Tibial nerve (tissue), 4 donors: ENCODE measurements at regions not wholly inside any gene's neighbourhood (a gene's known extent, or its start where the extent isn't known, plus 50 kb on each side); places are given as distances from the start of the nearest gene placed in this dataset.

Experiments used
- DNase-seq, 2 donors: peaks; one replicate each; pipeline ENCODE4 v3.0.0-alpha.2; 2019; ENCODE audit warnings: low spot score in 2 of 2
- H3K27ac ChIP-seq, 4 donors: fragments of 200-600 bp; sonication (generic) in 3 of 4; one replicate each; pipeline ENCODE4 v1.5.1; 2017 to 2019; ENCODE audit warnings: mild to moderate bottlenecking in 1 of 4
- H3K27me3 ChIP-seq, 2 donors: fragments of 200-600 bp; sonication (generic) in 1 of 2; one replicate each; pipeline versions ENCODE4 v1.5.1 to v1.6.0; 2017 to 2019
- H3K36me3 ChIP-seq, 3 donors: fragments of 200-600 bp; sonication (generic); one replicate each; pipeline ENCODE4 v1.5.1; 2018 to 2019
- H3K4me1 ChIP-seq, 4 donors: fragments of 200-600 bp; sonication (generic) in 3 of 4; one replicate each; pipeline ENCODE4 v1.5.1; 2017 to 2019
- H3K4me3 ChIP-seq, 4 donors: fragments of 200-600 bp; sonication (generic) in 3 of 4; one replicate each; pipeline ENCODE4 v1.5.1; 2017 to 2019; ENCODE audit warnings: mild to moderate bottlenecking in 1 of 4, moderate library complexity in 1 of 4
- H3K9me3 ChIP-seq, 4 donors: fragments of 200-600 bp; sonication (generic) in 3 of 4; one replicate each; pipeline ENCODE4 v1.5.1; 2017 to 2019
- CTCF ChIP-seq, 5 experiments: fragments of 200-600 bp in 3 of 5; fragments of 450-650 bp in 2 of 5; sonication (generic) in 3 of 5; IDR thresholded peaks; one replicate each; pipeline ENCODE4 v1.5.1; 2016 to 2019; ENCODE audit warnings: antibody characterized with exemption in 5 of 5, mild to moderate bottlenecking in 3 of 5, moderate library complexity in 2 of 5
- EP300 ChIP-seq, 2 donors: sonication (generic); formaldehyde crosslinking; IDR thresholded peaks; one replicate each; pipeline ENCODE4 v1.6.1; 2017; ENCODE audit warnings: antibody characterized with exemption in 2 of 2, mild to moderate bottlenecking in 1 of 2
- POLR2A ChIP-seq, 2 donors: fragments of 450-650 bp; IDR thresholded peaks; one replicate each; pipeline ENCODE4 v1.6.1; 2017; ENCODE audit warnings: antibody characterized with exemption in 2 of 2, mild to moderate bottlenecking in 2 of 2, moderate library complexity in 2 of 2
- WGBS, 2 donors: methylation state at CpG; one replicate each; pipeline ENCODE4 v1.1.5; 2018; 5-methylcytosine and 5-hydroxymethylcytosine counted together

GRCh38 chr4:164229255-164229654, 524.7 kb upstream of the SMIM31 start:
- H3K27me3 ChIP-seq: no peaks in the 10 kb centered on the region
- WGBS, 2 donors: 89 to 91% methylated on average over 2 of the region's 2 CpGs
- H3K27ac ChIP-seq: no peak overlapping the region
- no peak for DNase-seq
- H3K4me1 ChIP-seq: no peaks in the 10 kb centered on the region
- H3K36me3 ChIP-seq: no peaks in the 10 kb centered on the region
- H3K9me3 ChIP-seq: no peaks in the 10 kb centered on the region
- TF ChIP-seq EP300 (IDR thresholded peaks at IDR 0.05) (no peak), CTCF (IDR thresholded peaks at IDR 0.05) (no peak), POLR2A (IDR thresholded peaks at IDR 0.05) (no peak)
- no peak overlapping the region for H3K4me3 ChIP-seq

DNA sequence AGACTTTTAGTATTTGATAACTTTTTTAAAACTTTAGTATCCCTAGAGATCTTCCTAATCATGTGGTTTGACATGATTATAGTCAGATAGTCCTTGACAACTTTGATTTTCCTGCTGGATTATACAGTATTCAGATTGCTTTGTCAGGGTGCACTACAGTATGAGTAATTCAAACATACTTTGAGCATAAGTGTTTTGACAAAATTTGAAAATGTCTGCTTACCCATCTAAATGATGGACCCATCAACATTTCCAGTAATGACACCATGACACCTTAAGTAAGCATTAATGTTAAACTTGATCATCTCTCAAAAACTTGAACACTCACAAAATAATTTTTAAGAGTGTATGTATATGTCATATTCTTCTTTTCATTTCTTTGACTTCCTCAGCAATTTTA, 514.5 kb upstream of the SMIM31 start:
- no peaks in the 10 kb centered on the region for H3K4me1 ChIP-seq
- H3K4me3 ChIP-seq: no peak overlapping the region
- DNase-seq: no peak
- no peak overlapping the region for H3K27ac ChIP-seq
- no peaks in the 10 kb centered on the region for H3K27me3 ChIP-seq
- H3K36me3 ChIP-seq: no peaks in the 10 kb centered on the region
- TF ChIP-seq POLR2A (IDR thresholded peaks at IDR 0.05) (no peak), CTCF (IDR thresholded peaks at IDR 0.05) (no peak), EP300 (IDR thresholded peaks at IDR 0.05) (no peak)
- no peaks in the 10 kb centered on the region for H3K9me3 ChIP-seq

DNA sequence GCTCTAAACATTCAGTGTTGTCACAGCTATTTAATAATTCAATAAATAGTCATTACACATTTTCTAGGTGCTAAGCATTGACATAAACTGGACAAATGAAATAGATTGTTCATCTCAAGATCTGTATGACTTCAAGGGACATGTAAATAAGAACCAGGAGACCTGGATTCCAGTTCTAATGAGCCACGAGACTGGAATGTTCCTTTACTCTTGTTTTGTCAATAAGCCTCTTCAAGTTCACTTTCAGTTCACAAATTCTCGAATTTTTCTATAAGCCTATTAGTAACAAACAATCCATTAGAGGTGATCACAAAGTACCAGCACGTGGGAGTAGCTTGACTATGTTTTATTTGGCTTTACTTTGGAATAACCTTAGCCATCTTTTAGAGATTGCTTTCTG, 514.0 kb upstream of the SMIM31 start:
- Histone ChIP-seq H3K27me3 (no peaks in the 10 kb centered on the region), H3K9me3 (no peaks in the 10 kb centered on the region), H3K4me3 (no peak overlapping the region), H3K36me3 (no peaks in the 10 kb centered on the region), H3K4me1 (no peaks in the 10 kb centered on the region), H3K27ac (no peak overlapping the region)
- no peak for TF ChIP-seq CTCF (IDR thresholded peaks at IDR 0.05)
- TF ChIP-seq EP300 (IDR thresholded peaks at IDR 0.05): no peak
- no peak for TF ChIP-seq POLR2A (IDR thresholded peaks at IDR 0.05)
- WGBS, 2 donors: 36 to 41% methylated on average over 3 of the region's 3 CpGs
- no peak for DNase-seq

DNA sequence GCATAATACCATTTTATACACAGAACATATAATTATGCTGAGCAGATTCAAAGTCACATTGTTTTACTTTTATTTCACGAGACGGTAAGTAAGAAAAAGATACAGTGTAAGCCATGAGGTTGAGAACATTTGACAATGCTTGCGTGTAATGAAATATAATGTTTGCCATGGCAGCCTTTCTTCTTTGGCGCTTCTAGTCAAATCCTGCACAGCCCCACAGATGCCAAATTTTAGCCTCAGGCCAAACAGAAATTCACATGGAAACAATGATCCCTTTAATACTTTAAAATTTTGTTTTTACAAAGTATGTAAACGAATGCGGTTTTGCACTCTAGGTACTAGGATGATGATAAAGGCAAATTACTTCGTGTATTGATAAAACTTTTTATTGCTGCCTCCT, 502.7 kb upstream of the SMIM31 start:
- H3K27me3 ChIP-seq: no peaks in the 10 kb centered on the region
- no peaks in the 10 kb centered on the region for H3K4me1 ChIP-seq
- H3K36me3 ChIP-seq: no peaks in the 10 kb centered on the region
- 48 to 52% methylated on average over 7 of the region's 7 CpGs for WGBS, 2 donors
- no peaks in the 10 kb centered on the region for H3K9me3 ChIP-seq
- H3K4me3 ChIP-seq: no peak overlapping the region
- no peak for DNase-seq
- no peak for TF ChIP-seq CTCF (IDR thresholded peaks at IDR 0.05)
- no peak overlapping the region for H3K27ac ChIP-seq

DNA sequence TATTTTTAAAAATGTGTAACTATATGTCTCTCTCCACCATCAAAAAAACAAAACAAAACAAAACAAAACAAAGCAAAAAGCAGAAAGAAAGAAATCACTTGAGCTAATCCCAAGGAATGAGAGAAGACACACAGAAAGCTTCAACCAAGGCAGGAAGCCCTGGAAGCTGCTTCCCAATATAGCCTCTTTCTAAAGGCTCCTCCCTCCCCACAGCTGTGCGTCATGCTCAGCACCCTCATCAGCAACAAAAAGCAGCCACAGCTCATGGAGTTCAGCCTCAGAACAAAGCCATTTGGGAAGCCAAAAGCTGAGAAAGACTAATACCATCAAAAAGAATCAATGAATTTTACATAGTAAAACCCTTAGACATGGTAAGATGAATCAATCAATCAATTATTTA, 501.6 kb upstream of the SMIM31 start:
- Histone ChIP-seq H3K4me1 (no peaks in the 10 kb centered on the region), H3K27me3 (no peaks in the 10 kb centered on the region), H3K36me3 (no peaks in the 10 kb centered on the region), H3K27ac (no peak overlapping the region), H3K9me3 (no peaks in the 10 kb centered on the region), H3K4me3 (no peak overlapping the region)
- 0 to 6% methylated on average over 1 of the region's 1 CpG for WGBS, 2 donors
- no peak for DNase-seq
- TF ChIP-seq POLR2A (IDR thresholded peaks at IDR 0.05) (no peak), EP300 (IDR thresholded peaks at IDR 0.05) (no peak), CTCF (IDR thresholded peaks at IDR 0.05) (no peak)
